ENCODE measurements at regions not wholly inside any gene's neighbourhood (a gene's known extent, or its start where the extent isn't known, plus 50 kb on each side); places are given as distances from the start of the nearest gene placed in this dataset.

GRCh38 chr10:3723766-3724165 lies 61.2 kb downstream of the KLF6 start:
- intact Hi-C loops (cut with micrococcal nuclease) = no loop called here

- intact Hi-C loops (cut with micrococcal nuclease) = no loop called here
Measured at GRCh38 chr10:3720228-3721019, 64.6 kb downstream of the KLF6 start.

- intact Hi-C loops (cut with micrococcal nuclease) = no loop called here
Measured at GRCh38 chr10:3719024-3719843, 65.8 kb downstream of the KLF6 start.

- intact Hi-C loops (cut with micrococcal nuclease) = no loop called here
Measured at GRCh38 chr10:3716093-3716492, 68.9 kb downstream of the KLF6 start.

- intact Hi-C loops (cut with micrococcal nuclease) = no loop called here
Measured at GRCh38 chr10:3714967-3715366, 70.0 kb downstream of the KLF6 start.

GRCh38 chr10:3714531-3714930 lies 70.5 kb downstream of the KLF6 start:
- intact Hi-C loops (cut with micrococcal nuclease) = no loop called here

- intact Hi-C loops (cut with micrococcal nuclease) = no loop called here
Measured at GRCh38 chr10:3712707-3713106, 72.3 kb downstream of the KLF6 start.

- intact Hi-C loops (cut with micrococcal nuclease) = no loop called here
Measured at GRCh38 chr10:3711918-3712317, 73.1 kb downstream of the KLF6 start.

- intact Hi-C loops (cut with micrococcal nuclease) = no loop called here
Measured at GRCh38 chr10:3710764-3711163, 74.2 kb downstream of the KLF6 start.

GRCh38 chr10:3709456-3710060 lies 75.5 kb downstream of the KLF6 start:
- intact Hi-C loops (cut with micrococcal nuclease) = no loop called here

GRCh38 chr10:3708852-3709251 lies 76.2 kb downstream of the KLF6 start:
- intact Hi-C loops (cut with micrococcal nuclease) = no loop called here

- intact Hi-C loops (cut with micrococcal nuclease) = no loop called here
Measured at GRCh38 chr10:3704565-3705325, 80.3 kb downstream of the KLF6 start.

- intact Hi-C loops (cut with micrococcal nuclease) = no loop called here
Measured at GRCh38 chr10:3702569-3702968, 82.4 kb downstream of the KLF6 start.

GRCh38 chr10:3702056-3702546 lies 82.9 kb downstream of the KLF6 start:
- intact Hi-C loops (cut with micrococcal nuclease) = no loop called here

- intact Hi-C loops (cut with micrococcal nuclease) = no loop called here
Measured at GRCh38 chr10:3701491-3701890, 83.5 kb downstream of the KLF6 start.

GRCh38 chr10:3700531-3701076 lies 84.4 kb downstream of the KLF6 start:
- intact Hi-C loops (cut with micrococcal nuclease) = no loop called here

- intact Hi-C loops (cut with micrococcal nuclease) = no loop called here
Measured at GRCh38 chr10:3699916-3700315, 85.1 kb downstream of the KLF6 start.

- intact Hi-C loops (cut with micrococcal nuclease) = no loop called here
Measured at GRCh38 chr10:3698312-3698711, 86.7 kb downstream of the KLF6 start.

GRCh38 chr10:3693698-3694080 lies 91.3 kb downstream of the KLF6 start:
- intact Hi-C loops (cut with micrococcal nuclease) = no loop called here

GRCh38 chr10:3693022-3693697 lies 91.8 kb downstream of the KLF6 start:
- intact Hi-C loops (cut with micrococcal nuclease) = no loop called here

Measured in T-helper 2 cell treated with Interferon-gamma antibody and Interleukin-4, amounts not matched to agents 100 ng/mL and 5 ng/mL, for 36 hours (primary cell).